ENCODE measurements at regions not wholly inside any gene's neighbourhood (a gene's known extent, or its start where the extent isn't known, plus 50 kb on each side); places are given as distances from the start of the nearest gene placed in this dataset.

GRCh38 chr11:104763930-104764709, 134.1 kb downstream of the CASP12 start:
- H4K20me1 ChIP-seq (ENCODE audit: insufficient read depth, low read length) = no peaks in the 10 kb centered on the region
- no peak overlapping the region for H3K27ac ChIP-seq (ENCODE audit: low read depth in 1 of 2, low read length in 2 of 2)
- H3K36me3 Mint-ChIP-seq = no peaks in the 10 kb centered on the region
- intact Hi-C loops (cut with micrococcal nuclease) = no loop called here
- no peak overlapping the region for H3K4me3 Mint-ChIP-seq
- H3K4me2 ChIP-seq (replicated peaks; ENCODE audit: extremely low read depth, low read length, poor library complexity, severe bottlenecking) = no peak overlapping the region
- no peaks in the 10 kb centered on the region for H3K9me3 ChIP-seq (replicated peaks in 1 of 2; ENCODE audit: control insufficient read depth in 1 of 2, insufficient read depth in 1 of 2, low read length in 2 of 2)
- no peak overlapping the region for H3K4me3 ChIP-seq (replicated peaks in 1 of 3; ENCODE audit: low read depth in 2 of 3, low read length in 3 of 3)
- peaks cover 2 to 22% (median 11%) of the 10 kb centered on the region in 7 donors for H3K9me3 Mint-ChIP-seq
- no peaks in the 10 kb centered on the region for H3K27me3 ChIP-seq (ENCODE audit: control insufficient read depth in 2 of 2, insufficient read depth in 2 of 2, low read length in 2 of 2)
- no CpG with 5 or more reads among the region's 5 CpGs for WGBS (ENCODE audit: insufficient coverage)
- H3K27me3 Mint-ChIP-seq (ENCODE audit: low read depth in 3 of 3) = no peaks in the 10 kb centered on the region
- TF ChIP-seq CTCF (IDR thresholded peaks at IDR 0.05) = no peak
- H3K79me2 ChIP-seq (ENCODE audit: insufficient read depth, low read length) = no peaks in the 10 kb centered on the region
- no peak overlapping the region for H3K9ac ChIP-seq (ENCODE audit: insufficient read depth, low read length, poor library complexity, severe bottlenecking)
- H2AFZ ChIP-seq (ENCODE audit: insufficient read depth, low read depth, low read length, poor library complexity, severe bottlenecking) = peak overlapping the region; percentile 27
- no peak overlapping the region for H3K27ac Mint-ChIP-seq
- H3K4me1 ChIP-seq (ENCODE audit: control insufficient read depth in 1 of 2, insufficient read depth in 2 of 2, low read length in 2 of 2) = no peaks in the 10 kb centered on the region
- H3K36me3 ChIP-seq (replicated peaks in 1 of 2; ENCODE audit: control insufficient read depth in 1 of 2, insufficient read depth in 2 of 2, low read length in 2 of 2) = no peaks in the 10 kb centered on the region
- H3K4me1 Mint-ChIP-seq = no peaks in the 10 kb centered on the region
- DNase-seq = no peak

GRCh38 chr11:104761511-104761910, 136.7 kb downstream of the CASP12 start:
- no CpG with 5 or more reads among the region's 2 CpGs for WGBS (ENCODE audit: insufficient coverage)
- no peaks in the 10 kb centered on the region for H3K36me3 ChIP-seq (replicated peaks in 1 of 2; ENCODE audit: control insufficient read depth in 1 of 2, insufficient read depth in 2 of 2, low read length in 2 of 2)
- H3K27me3 Mint-ChIP-seq (ENCODE audit: low read depth in 3 of 3) = peaks cover 0 to 2% (median 0%) of the 10 kb centered on the region in 3 donors
- H2AFZ ChIP-seq (ENCODE audit: insufficient read depth, low read depth, low read length, poor library complexity, severe bottlenecking) = no peak overlapping the region
- no peak overlapping the region for H3K27ac ChIP-seq (ENCODE audit: low read depth in 1 of 2, low read length in 2 of 2)
- DNase-seq = no peak
- TF ChIP-seq CTCF (IDR thresholded peaks at IDR 0.05) = no peak
- peaks cover 9 to 14% of the 10 kb centered on the region in 2 donors for H3K9me3 ChIP-seq (replicated peaks in 1 of 2; ENCODE audit: control insufficient read depth in 1 of 2, insufficient read depth in 1 of 2, low read length in 2 of 2)
- no peak overlapping the region for H3K4me3 ChIP-seq (replicated peaks in 1 of 3; ENCODE audit: low read depth in 2 of 3, low read length in 3 of 3)
- no peak overlapping the region for H3K9ac ChIP-seq (ENCODE audit: insufficient read depth, low read length, poor library complexity, severe bottlenecking)
- no peaks in the 10 kb centered on the region for H4K20me1 ChIP-seq (ENCODE audit: insufficient read depth, low read length)
- no peaks in the 10 kb centered on the region for H3K4me1 Mint-ChIP-seq
- no peak overlapping the region for H3K4me3 Mint-ChIP-seq
- intact Hi-C loops (cut with micrococcal nuclease) = no loop called here
- no peak overlapping the region for H3K27ac Mint-ChIP-seq
- H3K79me2 ChIP-seq (ENCODE audit: insufficient read depth, low read length) = no peaks in the 10 kb centered on the region
- no peaks in the 10 kb centered on the region for H3K4me1 ChIP-seq (ENCODE audit: control insufficient read depth in 1 of 2, insufficient read depth in 2 of 2, low read length in 2 of 2)
- no peaks in the 10 kb centered on the region for H3K36me3 Mint-ChIP-seq
- H3K9me3 Mint-ChIP-seq = peaks cover 10 to 31% (median 14%) of the 10 kb centered on the region in 7 donors
- no peaks in the 10 kb centered on the region for H3K27me3 ChIP-seq (ENCODE audit: control insufficient read depth in 2 of 2, insufficient read depth in 2 of 2, low read length in 2 of 2)
- no peak overlapping the region for H3K4me2 ChIP-seq (replicated peaks; ENCODE audit: extremely low read depth, low read length, poor library complexity, severe bottlenecking)

All from CD14-positive monocyte (primary cell).